ENCODE measurements at regions not wholly inside any gene's neighbourhood (a gene's known extent, or its start where the extent isn't known, plus 50 kb on each side); places are given as distances from the start of the nearest gene placed in this dataset.

- TF ChIP-seq ZBTB49 (tag by site-specific recombination; IDR thresholded peaks at IDR 0.05; ENCODE audit: low read depth): no peak
- no peak for TF ChIP-seq INSM2 (tag by site-specific recombination; IDR thresholded peaks at IDR 0.05)
- no peak for TF ChIP-seq ZNF624 (tag by site-specific recombination; IDR thresholded peaks at IDR 0.05)
- peak; percentile 26; the same call in 1 of the 2 replicates for TF ChIP-seq SP3 (tag by site-specific recombination; IDR thresholded peaks at IDR 0.05)
- 0 out of 2 replicates have a peak, but pooled peaks have one; percentile 30 for TF ChIP-seq ZNF18 (tag by site-specific recombination; IDR thresholded peaks at IDR 0.05)
- TF ChIP-seq ZNF768 (tag by site-specific recombination; IDR thresholded peaks at IDR 0.05): no peak
- no peak for TF ChIP-seq ZNF48 (tag by site-specific recombination; IDR thresholded peaks at IDR 0.05)
- TF ChIP-seq ZNF645 (tag by site-specific recombination; IDR thresholded peaks at IDR 0.05): no peak
- no peak for TF ChIP-seq ZNF830 (tag by site-specific recombination; IDR thresholded peaks at IDR 0.05; ENCODE audit: low read depth)
- TF ChIP-seq ZNF544 (tag by site-specific recombination; IDR thresholded peaks at IDR 0.05): peak; percentile 89; the same call in 1 of the 2 replicates
- 0 out of 2 replicates have a peak, but pooled peaks have one; percentile 26 for TF ChIP-seq ZBTB17 (tag by site-specific recombination; IDR thresholded peaks at IDR 0.05)
- TF ChIP-seq ZNF24 (tag by site-specific recombination; IDR thresholded peaks at IDR 0.05): no peak
- peak; percentile 46; the same call in 1 of the 2 replicates for TF ChIP-seq GLIS2 (tag by site-specific recombination; IDR thresholded peaks at IDR 0.05)
- no peak for TF ChIP-seq WT1 (tag by site-specific recombination; IDR thresholded peaks at IDR 0.05)
- no peak for TF ChIP-seq ZNF221 (tag by site-specific recombination; IDR thresholded peaks at IDR 0.05; ENCODE audit: borderline replicate concordance)
- TF ChIP-seq ZFP3 (tag by site-specific recombination; IDR thresholded peaks at IDR 0.05; ENCODE audit: low read depth): no peak
- TF ChIP-seq ZNF16 (tag by site-specific recombination; IDR thresholded peaks at IDR 0.05; ENCODE audit: low read depth): no peak
- TF ChIP-seq TCF7L2 (IDR thresholded peaks at IDR 0.05; ENCODE audit: borderline replicate concordance, low read depth, low read length): no peak
- TF ChIP-seq RBAK (tag by site-specific recombination; IDR thresholded peaks at IDR 0.05): no peak
- peak; percentile 57; the same call in 1 of the 2 replicates for TF ChIP-seq ZNF366 (tag by site-specific recombination; conservative IDR thresholded peaks at IDR 0.05)
- no peak for TF ChIP-seq ZBTB7A (tag by site-specific recombination; IDR thresholded peaks at IDR 0.05; ENCODE audit: low read depth)
- TF ChIP-seq ZNF776 (tag by site-specific recombination; IDR thresholded peaks at IDR 0.05; ENCODE audit: borderline replicate concordance): peak; percentile 83; the same call in 1 of the 2 replicates
- TF ChIP-seq ZNF423 (tag by site-specific recombination; IDR thresholded peaks at IDR 0.05): no peak
- no peak for TF ChIP-seq ZNF571 (tag by site-specific recombination; IDR thresholded peaks at IDR 0.05)
- no peak for TF ChIP-seq ZSCAN16 (tag by site-specific recombination; IDR thresholded peaks at IDR 0.05)
- TF ChIP-seq ZNF19 (tag by site-specific recombination; IDR thresholded peaks at IDR 0.05; ENCODE audit: low read depth): no peak
- TF ChIP-seq ZNF558 (tag by site-specific recombination; IDR thresholded peaks at IDR 0.05): peak; percentile 47; the same call in 1 of the 2 replicates
- TF ChIP-seq ZNF623 (tag by site-specific recombination; IDR thresholded peaks at IDR 0.05): no peak
- peak; percentile 48; the same call in 1 of the 2 replicates for TF ChIP-seq ZEB2 (tag by site-specific recombination; IDR thresholded peaks at IDR 0.05)
- no peak for TF ChIP-seq ZNF529 (tag by site-specific recombination; IDR thresholded peaks at IDR 0.05; ENCODE audit: insufficient replicate concordance)
- peak; percentile 75 for TF ChIP-seq KLF9 (tag by site-specific recombination; IDR thresholded peaks at IDR 0.05; ENCODE audit: low read depth)
- no peak for TF ChIP-seq ZNF521 (tag by site-specific recombination; IDR thresholded peaks at IDR 0.05)
- TF ChIP-seq ZNF112 (tag by site-specific recombination; IDR thresholded peaks at IDR 0.05): 0 out of 2 replicates have a peak, but pooled peaks have one; percentile 33
- no peak for TF ChIP-seq ZNF274 (IDR thresholded peaks at IDR 0.05; ENCODE audit: low read length)
- no peak for TF ChIP-seq ZNF274 (tag by site-specific recombination; IDR thresholded peaks at IDR 0.05; ENCODE audit: borderline replicate concordance)
Observed at GRCh38 chr2:62287899-62288880, 92.3 kb downstream of the B3GNT2 start (continued).

All from HEK293 (cell line).